HepG2 (cell line): ENCODE measurements at regions not wholly inside any gene's neighbourhood (a gene's known extent, or its start where the extent isn't known, plus 50 kb on each side); places are given as distances from the start of the nearest gene placed in this dataset.

Experiments
- ATAC-seq: fragments of 200-7000 bp; cut with Tn5 transposase; 3 replicates; pipeline ENCODE4 v1.9.1; 2020; ENCODE audit warnings: mild to moderate bottlenecking, moderate library complexity
- BruUV-seq: library from RNA; stranded (reverse); fragments of 400-500 nt; replicated peaks from 2 replicates; lab custom pipeline; 2021; lab: Mats Ljungman, UMichigan
- CTCF ChIA-PET: fragments of 300-600 bp; formaldehyde crosslinking; extraction: SDS; loops from one replicate; lab custom pipeline; 2021; ENCODE audit warnings: low total read pairs, inconsistent platforms, low intra/inter-chr PET ratio; lab: Yijun Ruan, JAX
- POLR2A ChIA-PET: fragments of 350-600 bp; sonication (Branson Sonifier 250); formaldehyde crosslinking; loops from one replicate; lab custom pipeline; 2020; ENCODE audit warnings: antibody characterized with exemption, inconsistent platforms; lab: Yijun Ruan, JAX
- DNase-seq: peaks from one replicate; pipeline ENCODE4 v3.0.0-alpha.2; 2015; ENCODE audit warnings: low spot score
- FAIRE-seq: peaks from 3 replicates; lab custom pipeline; 2011; peaks lifted over from hg19 to GRCh38; lab: Jason Lieb, UNC
- H2AFZ ChIP-seq: one replicate; pipeline ENCODE4 v1.6.1; 2011; ENCODE audit warnings: low read length, inconsistent platforms
- H3K27ac ChIP-seq: fragments of 300-600 bp; 3 replicates; pipeline ENCODE4 v1.8.0; 2011; ENCODE audit warnings: mixed run types, mild to moderate bottlenecking, mixed read lengths, low read length, inconsistent platforms; ENCODE audit not compliant: insufficient read depth; ENCODE audit errors: extremely low read length
- H3K27me3 ChIP-seq, 2 experiments: fragments of 200-600 bp in 1 of 2; 2 replicates in 1 of 2; 3 replicates in 1 of 2; pipeline versions ENCODE4 v1.6.0 to v1.8.0; 2011; ENCODE audit warnings: low read length in 2 of 2, mild to moderate bottlenecking in 2 of 2, moderate library complexity in 2 of 2, inconsistent platforms in 1 of 2; ENCODE audit not compliant: insufficient read depth in 2 of 2, control insufficient read depth in 1 of 2
- H3K36me3 ChIP-seq, 2 experiments: fragments of 200-600 bp in 1 of 2; replicated peaks in 1 of 2; 2 replicates in 1 of 2; 3 replicates in 1 of 2; pipeline versions ENCODE4 v1.5.1 to v1.8.0; 2011; ENCODE audit warnings: low read length in 2 of 2, inconsistent platforms in 1 of 2; ENCODE audit not compliant: insufficient read depth in 2 of 2, control insufficient read depth in 1 of 2
- H3K4me1 ChIP-seq: 2 replicates; pipeline ENCODE4 v1.5.1; 2012; ENCODE audit warnings: low read length, inconsistent platforms; ENCODE audit not compliant: insufficient read depth
- H3K4me2 ChIP-seq: 2 replicates; pipeline ENCODE4 v1.6.0; 2011; ENCODE audit warnings: low read depth, low read length, inconsistent platforms
- H3K4me3 ChIP-seq, 3 experiments: fragments of 200-600 bp in 1 of 3; sonication (generic), shearing (Covaris generic) in 1 of 3; replicated peaks in 1 of 3; 2 replicates each; pipeline ENCODE4 v1.5.1; 2011 to 2016; ENCODE audit warnings: low read length in 3 of 3, inconsistent platforms in 2 of 3, low read depth in 2 of 3, mild to moderate bottlenecking in 2 of 3, control low read depth in 1 of 3, mixed read lengths in 1 of 3; ENCODE audit not compliant: insufficient read depth in 1 of 3
- H3K79me2 ChIP-seq: one replicate; pipeline ENCODE4 v1.6.1; 2011; ENCODE audit warnings: low read length, inconsistent platforms; ENCODE audit not compliant: insufficient read depth
- H3K9ac ChIP-seq: 2 replicates; pipeline ENCODE4 v1.6.0; 2011; ENCODE audit warnings: mild to moderate bottlenecking, low read depth, low read length, inconsistent platforms; ENCODE audit not compliant: insufficient read depth
- H3K9me3 ChIP-seq: 2 replicates; pipeline ENCODE4 v1.5.1; 2012; ENCODE audit warnings: mild to moderate bottlenecking, low read length
- H4K20me1 ChIP-seq: 2 replicates; pipeline ENCODE4 v1.6.0; 2011; ENCODE audit warnings: inconsistent platforms, mild to moderate bottlenecking, low read length, moderate library complexity; ENCODE audit not compliant: insufficient read depth
- ELK4 ChIP-seq: sonication (generic); formaldehyde crosslinking; IDR thresholded peaks from 2 replicates; pipeline ENCODE4 v1.9.0; 2021; ENCODE audit warnings: missing genetic modification reagents, borderline replicate concordance
- FUBP1 ChIP-seq: sonication (generic); formaldehyde crosslinking; IDR thresholded peaks from 2 replicates; pipeline ENCODE4 v1.5.1; 2020; ENCODE audit warnings: missing genetic modification reagents, mild to moderate bottlenecking, borderline replicate concordance
- GMEB1 ChIP-seq: sonication (generic); formaldehyde crosslinking; IDR thresholded peaks from 2 replicates; pipeline ENCODE4 v1.5.1; 2020; ENCODE audit warnings: missing genetic modification reagents, mild to moderate bottlenecking, borderline replicate concordance
- HNF1B ChIP-seq: sonication (generic); formaldehyde crosslinking; IDR thresholded peaks from 2 replicates; pipeline ENCODE4 v1.5.1; 2020; ENCODE audit warnings: mild to moderate bottlenecking, moderate library complexity, missing genetic modification reagents
- SALL2 ChIP-seq: sonication (generic); formaldehyde crosslinking; IDR thresholded peaks from 2 replicates; pipeline ENCODE4 v1.8.1; 2023; ENCODE audit warnings: mild to moderate bottlenecking, missing genetic modification reagents, inconsistent platforms
- STAG1 ChIP-seq: sonication (generic); formaldehyde crosslinking; IDR thresholded peaks from 2 replicates; pipeline ENCODE4 v1.4.0; 2020; ENCODE audit warnings: missing genetic modification reagents
- TAF1 ChIP-seq: sonication (generic); formaldehyde crosslinking; IDR thresholded peaks from 2 replicates; pipeline ENCODE4 v1.4.0; 2020; ENCODE audit warnings: missing genetic modification reagents
- ZBTB4 ChIP-seq: sonication (generic); formaldehyde crosslinking; IDR thresholded peaks from 2 replicates; pipeline ENCODE4 v1.4.0; 2020; ENCODE audit warnings: missing genetic modification reagents, mild to moderate bottlenecking, borderline replicate concordance
- ZFP91 ChIP-seq: sonication (generic); formaldehyde crosslinking; IDR thresholded peaks from 2 replicates; pipeline ENCODE4 v1.9.0; 2022; ENCODE audit warnings: missing genetic modification reagents, mild to moderate bottlenecking, borderline replicate concordance
- ZFY ChIP-seq: sonication (generic); formaldehyde crosslinking; IDR thresholded peaks from 2 replicates; pipeline ENCODE4 v1.4.0; 2020; ENCODE audit warnings: missing genetic modification reagents
- ZNF264 ChIP-seq: sonication (generic); formaldehyde crosslinking; IDR thresholded peaks from 2 replicates; pipeline ENCODE4 v1.4.0; 2020; ENCODE audit warnings: missing genetic modification reagents
- ZSCAN30 ChIP-seq: sonication (generic); formaldehyde crosslinking; IDR thresholded peaks from 2 replicates; pipeline ENCODE4 v1.5.0; 2020; ENCODE audit warnings: mild to moderate bottlenecking, missing genetic modification reagents
- WGBS: methylation state at CpG from one replicate; pipeline ENCODE4 v1.1.6; 2017; ENCODE audit warnings: low lambda C conversion rate; 5-methylcytosine and 5-hydroxymethylcytosine counted together
- in situ Hi-C: cut with HindIII; loops from 2 replicates; pipeline ENCODE4 v1.10.0; 2017; ENCODE audit warnings: low pct_unique_long_range_greater_than_20kb; ENCODE audit not compliant: extremely low pct_ligation_motif_present
- intact Hi-C: fragments of 100-400 bp; cut with micrococcal nuclease; formaldehyde crosslinking; loops from one replicate; pipeline ENCODE4 v1.10.0; 2022; ENCODE audit not compliant: unreplicated experiment

GRCh38 chr4:30904215-30904555, 184.0 kb downstream of the PCDH7 start (continued):
- no peak for TF ChIP-seq STAG1 (CRISPR knock-in tag)
- no peak for TF ChIP-seq ELK4 (CRISPR knock-in tag)
- TF ChIP-seq FUBP1 (CRISPR knock-in tag): no peak
- no peak for TF ChIP-seq ZNF264
- TF ChIP-seq HNF1B (CRISPR knock-in tag): no peak

- no peaks in the 10 kb centered on the region for H3K9me3 ChIP-seq
- no peaks in the 10 kb centered on the region for H3K27me3 ChIP-seq
- H3K36me3 ChIP-seq: no peaks in the 10 kb centered on the region
- H3K4me3 ChIP-seq: no peak overlapping the region
- POLR2A ChIA-PET: no interaction called here
- H3K79me2 ChIP-seq: no peaks in the 10 kb centered on the region
- no peak for ATAC-seq
- CTCF ChIA-PET: no interaction called here
- no peak overlapping the region for H3K4me2 ChIP-seq
- intact Hi-C loops (no loop called here), in situ Hi-C loops (no loop called here)
- TF ChIP-seq ZSCAN30 (CRISPR knock-in tag): no peak
- no peak for TF ChIP-seq ZBTB4
- TF ChIP-seq GMEB1 (CRISPR knock-in tag): no peak
- no peak for TF ChIP-seq ZFY (CRISPR knock-in tag)
- TF ChIP-seq TAF1 (CRISPR knock-in tag): no peak
- no peak for TF ChIP-seq ZFP91 (CRISPR knock-in tag)
- no peak for TF ChIP-seq SALL2 (CRISPR knock-in tag)
- DNase-seq: no peak
- no peaks in the 10 kb centered on the region for H4K20me1 ChIP-seq
- no peak overlapping the region for H2AFZ ChIP-seq
- whole genome bisulfite sequencing: 3% methylated on average over 2 of the region's 2 CpGs
- no peaks in the 10 kb centered on the region for H3K4me1 ChIP-seq
- H3K27ac ChIP-seq: no peak overlapping the region
- FAIRE-seq: no peak
- BruUV-seq: no TSS peak
- H3K9ac ChIP-seq: no peak overlapping the region
These were observed 184.4 kb downstream of the PCDH7 start for GRCh38 chr4:30904588-30904987.
